GM18861 (cell line): ENCODE measurements at regions not wholly inside any gene's neighbourhood (a gene's known extent, or its start where the extent isn't known, plus 50 kb on each side); places are given as distances from the start of the nearest gene placed in this dataset.
"Not testable (repeated sequence)": the region's sequence is repeated elsewhere in the genome, so short reads cannot be mapped to it uniquely, and the experiment has no call there.

Experiments used
- ATAC-seq: cut with Tn5 transposase; IDR thresholded peaks from one replicate; pipeline ENCODE4 v1.9.1; 2021; ENCODE audit not compliant: unreplicated experiment

DNA sequence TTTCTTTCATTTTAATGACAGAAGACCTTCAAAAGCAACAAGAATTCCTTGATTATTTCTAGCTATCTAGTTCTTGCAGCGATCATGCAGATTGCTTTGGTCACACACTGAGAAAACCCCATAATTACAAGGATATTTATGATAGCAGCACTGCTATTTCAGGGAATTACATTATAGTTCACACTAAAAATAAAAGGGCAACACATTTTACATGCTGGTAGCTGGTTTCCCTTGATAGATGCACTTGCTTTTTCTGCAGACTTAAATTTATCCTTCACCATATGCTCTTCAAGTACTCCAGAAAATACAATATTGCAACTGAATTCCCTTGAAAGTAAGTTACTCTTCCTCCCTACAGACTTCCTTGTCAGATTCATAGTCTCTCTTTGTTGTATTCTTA, 751.1 kb downstream of the CCDC85A start:
- no peak for ATAC-seq

DNA sequence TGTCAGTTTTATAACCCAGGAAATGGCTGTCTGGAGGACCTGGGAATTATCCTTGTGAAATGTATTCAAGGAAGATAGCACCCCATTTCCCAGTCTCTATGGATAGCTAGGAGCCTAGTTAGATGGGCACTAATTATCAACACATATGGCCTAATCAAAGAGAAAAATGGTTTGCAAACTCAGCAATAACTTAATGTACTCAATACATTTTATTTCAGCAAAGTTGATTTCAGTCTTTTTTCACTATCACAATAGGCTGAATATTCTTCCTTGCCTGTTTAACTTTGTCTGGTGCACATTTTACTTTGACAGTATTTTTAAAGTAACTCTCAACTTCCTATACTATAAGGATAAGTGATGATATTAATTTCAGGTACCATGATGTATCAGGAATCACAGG, 756.3 kb downstream of the CCDC85A start:
- ATAC-seq: no peak

DNA sequence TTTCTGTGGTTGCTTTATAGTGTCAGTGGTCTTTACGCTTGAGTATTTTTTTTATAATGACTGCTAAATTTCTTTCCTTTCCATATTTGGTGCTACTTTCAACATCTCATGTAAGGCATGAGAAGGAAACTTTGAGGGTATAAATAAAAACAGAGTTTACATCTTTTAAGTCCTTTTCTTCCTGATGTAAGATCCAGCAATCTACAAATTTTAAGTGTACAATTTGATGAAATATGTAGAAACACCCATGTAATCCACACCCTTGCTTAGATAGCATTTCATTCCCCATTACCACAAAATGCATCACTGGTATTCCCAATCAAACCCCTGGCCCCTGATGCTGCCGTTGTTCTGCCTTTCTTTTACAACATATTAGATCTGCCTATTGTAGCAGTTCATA, 769.1 kb downstream of the CCDC85A start:
- ATAC-seq: no peak

DNA sequence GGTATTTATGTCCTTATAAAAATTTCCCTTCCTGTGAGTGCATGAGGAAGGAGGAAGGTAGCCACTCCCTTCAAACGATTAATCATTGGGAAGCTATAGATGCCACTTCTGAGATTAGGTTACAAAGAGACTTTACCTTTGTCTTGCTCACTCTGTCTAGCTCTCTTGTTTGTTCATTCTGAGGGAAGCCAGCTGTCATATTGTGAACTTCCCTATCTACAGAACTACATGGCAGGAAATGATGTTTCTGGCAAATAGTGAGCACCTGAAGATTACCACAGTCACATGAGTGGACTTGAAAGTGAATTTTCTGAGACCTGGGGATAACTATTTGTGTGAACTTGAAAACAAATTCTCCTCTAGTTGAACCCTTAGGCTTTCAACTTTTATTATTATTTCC, 776.8 kb downstream of the CCDC85A start:
- no peak for ATAC-seq

DNA sequence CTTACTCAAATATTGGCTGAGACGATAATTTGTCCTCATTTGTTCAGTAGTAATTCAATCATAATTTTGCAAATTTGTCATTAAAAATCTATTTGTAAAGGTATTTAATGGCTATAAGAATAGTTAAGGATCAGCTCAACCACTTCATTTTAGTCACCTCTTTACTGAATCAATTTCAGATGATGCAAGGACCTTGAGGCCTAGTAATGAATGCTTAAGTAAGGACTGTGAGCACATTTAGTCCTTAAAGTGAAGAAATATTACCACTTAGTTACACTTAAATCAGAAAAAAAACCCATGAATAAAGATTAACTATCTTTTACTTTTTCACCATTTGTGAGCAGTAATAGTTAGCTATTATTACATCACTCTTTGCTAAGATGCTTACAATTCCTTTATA, 778.9 kb downstream of the CCDC85A start:
- ATAC-seq: no peak

DNA sequence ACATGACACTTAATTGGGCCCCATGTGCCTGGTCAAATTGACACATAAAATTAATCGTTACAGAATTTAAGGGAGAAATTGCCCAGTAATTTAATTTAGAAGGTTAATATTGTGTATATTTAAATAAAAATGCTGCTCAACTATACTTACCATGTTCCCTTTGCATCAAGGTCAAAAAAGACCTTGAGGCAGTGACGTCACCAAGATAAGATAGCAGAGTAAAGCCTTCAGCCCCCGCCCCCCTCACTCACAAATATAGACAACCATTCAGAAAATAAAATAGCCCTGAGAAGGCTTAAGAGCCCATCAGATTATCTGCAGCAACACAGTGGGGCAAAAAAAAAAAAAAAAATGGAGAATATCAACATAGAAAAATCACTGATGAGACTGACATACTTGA, 785.7 kb downstream of the CCDC85A start:
- ATAC-seq: no peak

DNA sequence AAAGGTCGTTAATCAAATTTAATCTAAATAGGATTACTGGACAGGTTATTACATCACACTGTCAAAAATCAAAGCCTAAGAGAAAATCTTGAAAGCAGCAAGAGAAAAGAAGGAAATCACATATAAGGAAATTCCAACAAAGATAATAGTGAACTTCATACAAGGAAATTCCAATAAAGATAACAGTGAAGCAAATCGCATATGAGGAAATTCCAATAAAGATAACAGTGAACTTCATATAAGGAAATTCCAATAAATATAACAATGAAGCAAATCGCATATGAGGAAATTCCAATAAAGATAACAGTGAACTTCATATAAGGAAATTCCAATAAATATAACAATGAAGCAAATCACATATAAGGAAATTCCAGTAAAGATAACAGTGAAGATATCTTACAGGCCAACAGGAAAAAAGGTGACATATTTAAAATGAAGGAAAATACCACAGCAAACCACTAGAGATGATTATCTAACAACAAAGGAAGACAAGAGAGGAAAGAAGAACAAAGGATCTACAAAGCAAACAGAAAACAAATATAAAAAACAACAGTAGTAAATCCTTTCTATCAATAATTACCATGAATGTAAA, 787.7 kb downstream of the CCDC85A start:
- ATAC-seq: no peak

DNA sequence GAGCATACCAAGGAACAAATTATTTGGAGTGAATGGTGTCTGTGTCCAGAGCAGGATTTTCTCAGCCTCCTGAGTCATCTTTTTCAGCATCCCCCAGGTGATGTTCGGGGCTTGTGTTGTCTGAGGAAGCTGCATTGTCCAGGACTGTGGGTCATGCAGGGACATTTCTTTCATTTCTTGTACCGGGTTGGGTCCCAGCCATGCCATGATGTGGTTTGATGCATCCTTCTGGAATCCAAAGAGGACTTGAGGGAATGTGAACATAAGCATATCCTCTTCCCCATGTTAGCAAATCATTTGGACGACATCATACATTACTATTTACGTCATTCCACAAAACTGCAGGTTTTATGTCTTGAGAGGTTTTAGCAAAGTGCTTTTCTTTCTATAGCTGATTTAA, 797.8 kb downstream of the CCDC85A start:
- no peak for ATAC-seq

DNA sequence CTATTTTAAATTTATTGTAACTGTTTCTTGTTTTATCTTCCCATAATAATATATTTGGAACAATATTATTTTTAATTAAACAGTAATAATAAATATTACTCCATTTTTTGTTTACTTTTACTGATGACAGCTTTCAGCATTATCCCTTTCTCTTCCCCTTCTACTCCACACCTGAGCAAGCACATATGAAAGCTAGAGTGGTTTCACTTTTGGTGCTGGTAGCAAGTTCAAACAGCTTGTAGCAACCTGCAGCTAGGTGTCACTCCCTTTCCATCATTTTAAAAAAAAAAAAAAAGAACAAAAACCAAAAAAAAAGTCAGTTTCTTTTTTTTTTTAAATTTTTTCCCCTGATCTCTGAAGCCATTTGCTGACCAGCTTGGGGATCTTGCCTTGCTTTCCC, 801.8 kb downstream of the CCDC85A start:
- no peak for ATAC-seq

DNA sequence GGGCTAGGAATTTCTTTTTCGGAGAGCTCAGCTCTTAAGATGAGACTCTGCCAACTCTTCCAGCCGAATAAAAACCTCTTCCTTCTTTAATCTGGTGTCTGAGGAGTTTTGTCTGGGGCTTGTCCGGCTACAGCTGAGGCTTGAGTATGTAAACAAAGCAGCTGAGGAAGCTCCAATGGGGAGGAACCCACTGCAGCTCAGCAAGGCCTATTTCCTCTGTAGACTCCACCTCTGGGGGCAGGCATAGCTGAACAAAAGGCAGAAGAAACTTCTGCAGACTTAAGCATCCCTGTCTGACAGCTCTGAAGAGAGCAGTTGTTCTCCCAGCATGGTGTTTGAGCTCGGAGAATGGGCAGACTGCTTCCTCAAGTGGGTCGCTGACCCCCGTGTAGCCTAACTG, 838.7 kb downstream of the CCDC85A start:
- ATAC-seq: no peak

DNA sequence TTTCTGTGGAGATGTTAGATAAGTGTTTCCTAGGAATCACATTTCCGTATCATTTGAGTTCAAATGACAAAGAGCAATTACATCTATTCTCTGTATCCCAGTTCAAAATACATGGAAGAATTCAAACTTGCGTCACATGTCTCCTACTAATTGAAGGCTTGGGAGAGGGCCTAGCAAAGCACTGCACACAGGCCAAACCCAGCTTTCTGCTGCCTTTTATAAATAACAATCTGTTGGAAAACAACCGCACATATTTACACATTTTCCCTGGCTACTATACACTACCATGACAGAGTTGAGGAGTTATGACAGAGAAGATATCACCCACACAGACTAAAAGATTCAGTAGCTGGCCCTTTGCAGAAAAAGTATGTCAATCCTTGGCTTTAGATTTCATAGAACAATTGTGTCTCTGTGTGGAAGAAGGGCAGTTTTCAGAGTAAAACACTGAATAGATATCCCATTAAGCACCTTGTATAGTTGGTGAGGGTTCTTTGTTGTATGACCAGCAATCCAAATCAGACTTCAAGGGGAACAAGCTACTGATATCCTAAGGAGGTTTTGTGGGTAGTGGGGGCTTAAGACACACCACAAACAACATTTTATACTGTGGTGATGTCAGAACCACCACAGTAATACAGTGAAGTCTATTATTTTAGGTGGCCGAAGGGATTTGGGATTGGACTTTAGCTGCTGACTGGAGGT, 861.3 kb downstream of the CCDC85A start:
- ATAC-seq: no peak

DNA sequence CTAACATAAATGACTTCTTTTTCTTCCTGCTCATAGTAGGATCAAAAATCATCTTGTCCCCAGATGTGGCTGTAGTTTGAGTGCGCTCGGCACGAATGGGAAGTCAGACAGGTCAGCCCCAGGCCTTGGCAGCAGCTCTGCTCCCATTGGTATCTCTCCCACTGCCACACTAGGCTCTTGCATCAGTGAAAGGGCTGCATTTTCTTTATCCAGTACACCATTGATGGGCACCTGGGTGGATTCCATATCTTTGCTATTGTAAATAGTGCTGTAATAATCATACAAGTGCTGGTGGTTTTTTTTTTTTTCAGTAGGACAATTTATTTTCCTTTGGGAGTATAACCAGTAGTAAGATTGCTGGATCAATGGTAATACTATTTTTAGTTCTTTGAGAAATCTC, 865.5 kb downstream of the CCDC85A start:
- no peak for ATAC-seq

DNA sequence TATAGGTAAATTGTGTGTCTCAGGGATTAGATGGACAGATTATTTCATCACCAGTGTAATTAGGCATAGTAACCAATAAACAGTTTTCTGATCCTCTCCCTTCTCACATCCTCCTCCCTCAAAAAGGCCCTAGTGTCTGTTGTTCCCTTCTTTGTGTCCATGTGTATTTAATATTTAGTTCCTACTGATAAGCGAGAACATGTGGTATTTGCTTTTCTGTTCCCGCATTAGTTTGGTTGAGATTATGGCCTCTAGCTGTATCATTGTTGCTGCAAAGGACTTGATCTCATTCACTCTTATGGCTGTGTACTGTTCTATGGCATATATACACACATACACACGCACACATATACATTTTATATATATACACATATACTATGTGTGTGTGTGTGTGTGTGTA, 866.2 kb downstream of the CCDC85A start:
- ATAC-seq: no peak

DNA sequence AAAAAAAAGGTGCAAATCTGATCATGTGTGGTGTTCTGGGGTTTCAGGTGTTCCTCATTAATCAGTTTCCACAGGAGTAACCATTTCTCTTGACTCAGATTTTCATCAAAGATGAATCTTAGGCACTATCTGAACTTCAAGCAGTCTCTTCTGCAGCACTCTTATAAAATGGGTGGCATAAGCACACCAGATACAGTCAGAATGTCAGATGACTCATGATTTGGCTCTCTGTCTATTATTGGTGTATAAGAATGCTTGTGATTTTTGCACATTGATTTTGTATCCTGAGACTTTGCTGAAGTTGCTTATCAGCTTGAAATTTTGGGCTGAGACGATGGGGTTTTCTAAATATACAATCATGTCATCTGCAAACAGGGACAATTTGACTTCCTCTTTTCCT, 882.5 kb downstream of the CCDC85A start:
- ATAC-seq: not testable (repeated sequence)

DNA sequence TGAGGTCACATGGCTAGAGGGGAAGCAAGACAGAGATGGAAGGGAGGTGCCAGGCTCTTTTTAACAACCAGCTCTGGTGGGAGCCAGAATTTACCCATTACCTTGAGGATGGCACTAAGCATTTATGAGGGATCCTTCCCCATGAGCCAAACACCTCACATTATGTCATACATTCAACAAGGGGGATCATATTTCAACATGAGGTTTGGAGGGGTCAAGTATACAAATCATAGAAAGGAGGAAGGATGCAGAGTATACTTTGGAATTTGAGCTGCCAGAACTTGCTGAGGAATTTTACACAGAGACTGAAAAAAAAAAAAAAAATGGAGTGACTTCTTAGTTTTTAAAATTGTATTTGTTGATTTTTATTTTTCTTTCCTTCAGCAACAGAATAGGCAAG, 891.4 kb downstream of the CCDC85A start:
- no peak for ATAC-seq

DNA sequence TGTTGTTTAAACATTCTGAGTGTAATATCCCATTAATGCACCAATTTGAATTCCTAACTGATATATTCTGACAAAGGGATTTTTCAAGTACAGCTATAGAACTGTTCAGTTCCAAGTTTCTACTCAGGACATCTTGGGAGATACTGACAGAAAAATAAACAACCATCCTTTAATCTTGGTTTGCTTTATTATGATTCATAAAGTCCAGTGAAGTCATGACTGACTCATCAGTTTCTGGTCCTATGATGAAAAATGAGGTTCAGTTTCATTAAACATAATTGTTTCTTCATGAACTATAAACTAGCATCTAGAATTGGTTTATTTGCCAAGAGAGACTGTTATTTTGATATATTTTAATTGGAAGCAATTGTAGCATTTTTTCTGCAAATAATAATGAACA, 896.2 kb downstream of the CCDC85A start:
- ATAC-seq: no peak

DNA sequence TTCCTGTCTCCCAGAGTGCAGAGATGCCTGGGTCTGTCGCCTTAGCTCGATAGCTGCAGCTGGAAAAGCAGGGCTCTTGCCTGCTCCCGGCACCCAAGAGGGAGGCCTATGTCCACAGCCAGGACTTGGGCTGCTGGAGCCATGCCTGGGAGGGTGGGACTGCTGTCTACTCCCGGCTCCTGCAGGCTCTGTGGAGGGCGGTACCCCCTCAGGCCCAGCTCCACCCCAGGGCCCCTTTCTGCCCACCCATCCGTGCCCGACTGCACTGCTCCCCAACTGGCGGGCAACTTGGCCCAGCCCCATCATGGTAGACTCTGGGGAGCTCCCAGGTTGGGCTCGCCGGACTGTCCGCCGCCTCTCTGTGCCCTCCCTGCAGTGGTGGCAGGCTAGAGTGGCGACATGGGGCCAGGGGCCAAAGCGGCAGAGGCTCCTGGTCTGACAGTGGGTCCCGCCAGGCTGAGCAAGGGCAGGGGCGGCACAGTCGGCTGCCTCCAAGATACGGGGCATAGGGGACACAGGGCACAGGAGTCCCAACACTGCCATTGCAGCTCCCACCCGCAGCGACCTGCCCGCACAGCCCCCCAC, 901.0 kb downstream of the CCDC85A start:
- no peak for ATAC-seq

DNA sequence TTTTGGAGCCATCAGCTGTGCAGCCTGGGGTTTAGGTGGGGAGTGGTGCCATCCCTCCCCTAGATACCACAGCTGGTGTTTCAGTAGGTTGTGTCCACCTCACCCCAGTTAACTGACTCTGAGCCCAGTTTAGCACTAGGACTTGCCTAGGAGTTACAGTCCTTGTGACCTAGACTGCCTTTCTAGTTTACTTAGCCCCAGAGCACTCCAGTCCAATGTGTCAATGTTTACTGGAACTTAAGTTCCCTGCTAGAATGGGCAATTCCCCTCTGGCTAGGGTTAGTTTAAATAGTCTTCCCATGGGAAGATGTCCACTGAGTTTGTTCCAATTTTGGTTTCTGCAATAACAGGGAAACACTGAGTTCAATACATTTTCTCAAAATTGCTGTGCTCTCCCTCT, 909.2 kb downstream of the CCDC85A start:
- no peak for ATAC-seq

DNA sequence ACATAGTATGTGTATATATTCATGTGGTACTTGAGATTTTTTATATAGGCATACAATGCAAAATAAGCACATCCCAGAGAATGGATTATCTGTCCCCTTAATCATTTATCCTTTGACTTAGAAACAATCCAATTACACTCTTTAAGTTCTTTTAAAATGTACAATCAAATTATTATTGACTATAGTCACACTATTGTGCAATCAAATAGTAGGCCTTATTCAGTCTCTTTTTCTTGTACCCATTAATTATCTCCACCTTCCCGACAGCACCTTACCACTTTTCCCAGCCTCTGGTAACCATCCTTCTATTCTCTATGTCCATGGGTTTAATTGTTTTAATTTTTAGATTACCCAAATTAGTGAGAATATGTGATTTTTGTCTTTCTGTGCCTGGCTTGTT, 914.1 kb downstream of the CCDC85A start:
- ATAC-seq: no peak

DNA sequence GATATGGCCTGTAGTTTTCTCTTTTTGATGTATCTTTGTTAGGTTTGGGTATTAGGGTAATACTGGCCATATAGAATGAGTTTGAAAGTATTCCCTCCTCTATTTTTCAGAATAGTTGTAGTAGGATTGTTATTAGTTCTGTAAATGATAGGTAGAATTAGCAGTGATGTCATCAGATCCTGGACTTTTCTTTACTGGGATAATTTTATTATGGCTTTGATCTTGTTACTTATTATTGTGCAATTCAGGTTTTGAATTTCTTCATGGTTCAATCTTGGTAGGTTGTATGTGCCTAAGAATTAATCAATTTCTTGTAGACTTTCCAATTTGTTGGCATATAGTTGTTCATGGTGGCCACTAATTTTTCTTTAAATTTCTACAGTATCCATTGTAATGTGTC, 916.6 kb downstream of the CCDC85A start:
- ATAC-seq: no peak

DNA sequence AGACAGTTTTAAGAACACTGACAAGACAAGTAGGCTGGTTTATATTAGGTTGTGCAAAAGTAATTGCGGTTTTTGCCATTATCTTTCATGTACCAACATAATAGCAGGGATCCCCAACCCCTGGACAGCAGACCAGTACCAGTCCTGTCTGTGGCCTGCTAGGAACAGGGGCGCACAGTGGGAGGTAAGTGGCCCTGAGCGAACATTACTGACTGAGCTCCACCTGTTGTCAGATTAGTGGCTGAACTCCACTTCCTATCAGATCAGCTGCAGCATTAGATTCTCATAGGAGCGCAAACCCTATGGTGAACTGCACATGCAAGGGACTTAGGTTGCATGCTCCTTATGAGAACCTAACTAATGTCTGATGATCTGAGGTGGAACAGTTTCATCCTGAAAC, 921.9 kb downstream of the CCDC85A start:
- ATAC-seq: no peak

DNA sequence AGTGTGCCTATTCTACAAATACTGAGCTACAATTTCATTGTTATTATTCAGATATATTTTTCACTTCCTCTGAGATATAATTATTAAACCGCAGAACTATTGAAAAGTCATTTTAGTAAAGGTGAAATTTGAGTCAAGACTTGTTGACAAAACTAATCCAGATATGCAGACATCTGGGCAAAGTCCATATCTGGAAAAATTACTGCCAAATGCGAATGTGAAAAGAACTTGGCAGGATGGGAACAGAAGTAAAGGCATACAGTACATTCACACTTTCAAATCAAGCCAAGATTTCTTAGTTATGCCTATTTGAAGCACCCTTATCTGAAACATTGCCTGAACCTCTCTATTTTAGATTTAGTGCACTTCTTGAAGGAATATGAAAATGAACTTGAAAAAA, 923.6 kb downstream of the CCDC85A start:
- ATAC-seq: no peak

DNA sequence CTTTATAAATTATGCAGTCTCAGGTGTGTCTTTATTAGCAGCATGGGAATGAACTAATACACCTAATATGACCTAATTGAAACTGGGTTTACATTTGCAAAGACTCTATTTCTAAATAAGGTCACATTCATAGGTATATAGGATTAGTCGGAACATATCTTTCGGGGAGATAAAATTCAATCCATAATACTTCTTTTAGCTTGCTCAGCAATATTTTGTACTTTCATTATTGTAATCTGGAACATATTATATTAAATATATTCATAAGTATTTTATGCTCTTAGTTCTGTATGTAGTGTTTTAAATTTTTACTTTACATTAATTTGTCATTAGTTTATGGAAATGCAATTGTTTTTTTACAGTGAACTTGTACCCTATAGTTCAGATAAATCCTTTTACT, 927.7 kb downstream of the CCDC85A start:
- no peak for ATAC-seq
